Stimulated activated CD8-positive, alpha-beta memory T cell treated with anti-CD3 and anti-CD28 coated beads, Interleukin-15, amount 100 ng/mL, for 4 hours (primary cell): ENCODE measurements at regions not wholly inside any gene's neighbourhood (a gene's known extent, or its start where the extent isn't known, plus 50 kb on each side); places are given as distances from the start of the nearest gene placed in this dataset.

ENCODE experiments used
- DNase-seq, 2 donors: peaks; one replicate each; pipeline ENCODE4 v3.0.0-alpha.2; 2020; ENCODE audit warnings: low read depth in 2 of 2

DNA sequence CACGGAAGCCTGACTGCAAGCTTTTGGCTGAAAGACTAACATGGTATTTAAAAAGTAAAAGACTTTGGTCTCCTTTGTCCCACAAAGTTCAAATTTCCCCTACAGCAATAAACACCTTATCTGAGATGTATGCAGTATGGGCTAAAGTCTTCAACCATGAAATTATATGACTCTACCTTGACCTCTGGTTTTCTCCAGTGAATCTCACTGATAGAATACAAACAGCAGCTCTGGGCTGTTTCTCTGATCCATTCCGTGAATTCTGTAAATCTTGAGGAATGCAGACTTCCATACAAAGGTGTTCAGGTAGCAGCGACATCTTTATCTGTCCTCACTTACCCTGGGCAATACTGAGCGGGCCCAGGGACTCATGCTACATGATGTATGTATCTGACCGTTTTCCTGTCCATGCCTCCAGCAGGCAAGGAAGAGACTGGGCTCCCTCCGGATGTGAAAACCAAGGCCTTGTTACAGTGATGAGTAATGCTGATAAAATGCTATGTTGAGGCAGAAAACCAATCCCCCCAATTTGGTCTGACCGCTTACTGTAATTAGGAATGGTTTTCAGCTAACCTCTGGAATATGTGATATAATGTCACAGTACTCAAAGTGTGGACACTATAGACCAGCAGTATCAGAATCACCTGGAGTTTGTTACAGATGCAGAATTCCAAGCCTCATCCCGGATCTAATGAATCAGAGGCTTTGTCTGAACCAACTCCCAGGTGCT is 589.8 kb downstream of the HS3ST4 start:
- no peak for DNase-seq

DNA sequence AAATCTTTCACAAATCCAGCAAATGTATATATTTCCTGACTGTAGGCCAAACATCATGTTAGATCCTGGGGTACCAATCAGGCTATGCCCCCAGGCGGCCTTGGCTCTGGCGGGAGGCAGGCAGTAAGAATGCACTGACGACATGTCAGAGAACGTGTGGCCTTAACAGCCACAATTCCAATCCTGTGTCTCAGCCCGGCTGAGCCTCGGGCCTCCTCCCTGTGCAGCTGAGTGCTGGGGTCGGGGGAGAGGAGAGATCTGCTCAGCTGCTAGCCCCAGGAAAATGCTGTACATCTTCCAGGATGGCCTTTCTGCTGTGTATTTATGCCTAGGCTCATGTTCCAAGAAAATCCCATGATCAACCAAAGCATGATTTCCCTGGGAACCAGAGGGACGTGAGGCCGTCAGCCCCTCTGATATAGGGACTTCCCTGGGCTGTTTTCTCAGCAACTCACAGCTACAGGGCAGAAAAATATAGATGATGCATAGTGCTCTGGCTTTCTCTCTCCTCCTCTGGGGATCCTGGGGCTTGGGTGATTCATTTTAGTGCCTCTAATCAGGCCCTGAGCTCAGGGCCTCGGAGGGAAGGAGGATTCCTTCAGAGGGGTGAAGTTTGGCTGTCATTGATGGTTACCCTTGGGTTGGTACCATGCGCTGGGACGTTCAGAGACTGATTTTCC is 604.0 kb downstream of the HS3ST4 start:
- no peak for DNase-seq

DNA sequence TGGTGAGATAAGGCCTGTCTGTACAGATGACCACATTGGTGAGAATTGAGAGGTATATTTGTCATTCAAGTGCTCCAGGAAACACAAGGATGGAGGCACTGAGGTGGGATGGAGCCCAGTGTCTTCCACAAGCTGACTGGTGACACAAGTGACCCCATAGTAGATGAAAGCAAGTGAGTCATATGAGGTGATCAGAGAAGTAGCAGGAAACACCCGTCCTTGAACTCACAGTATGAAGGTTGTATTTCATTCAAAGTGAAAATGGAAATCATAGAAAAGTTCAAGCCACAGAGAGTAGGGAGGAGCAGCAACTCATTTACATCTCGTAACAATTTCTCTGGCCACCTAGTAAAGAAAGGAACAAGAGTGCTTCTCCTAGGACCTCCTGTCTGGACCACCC is 609.8 kb downstream of the HS3ST4 start:
- no peak for DNase-seq

DNA sequence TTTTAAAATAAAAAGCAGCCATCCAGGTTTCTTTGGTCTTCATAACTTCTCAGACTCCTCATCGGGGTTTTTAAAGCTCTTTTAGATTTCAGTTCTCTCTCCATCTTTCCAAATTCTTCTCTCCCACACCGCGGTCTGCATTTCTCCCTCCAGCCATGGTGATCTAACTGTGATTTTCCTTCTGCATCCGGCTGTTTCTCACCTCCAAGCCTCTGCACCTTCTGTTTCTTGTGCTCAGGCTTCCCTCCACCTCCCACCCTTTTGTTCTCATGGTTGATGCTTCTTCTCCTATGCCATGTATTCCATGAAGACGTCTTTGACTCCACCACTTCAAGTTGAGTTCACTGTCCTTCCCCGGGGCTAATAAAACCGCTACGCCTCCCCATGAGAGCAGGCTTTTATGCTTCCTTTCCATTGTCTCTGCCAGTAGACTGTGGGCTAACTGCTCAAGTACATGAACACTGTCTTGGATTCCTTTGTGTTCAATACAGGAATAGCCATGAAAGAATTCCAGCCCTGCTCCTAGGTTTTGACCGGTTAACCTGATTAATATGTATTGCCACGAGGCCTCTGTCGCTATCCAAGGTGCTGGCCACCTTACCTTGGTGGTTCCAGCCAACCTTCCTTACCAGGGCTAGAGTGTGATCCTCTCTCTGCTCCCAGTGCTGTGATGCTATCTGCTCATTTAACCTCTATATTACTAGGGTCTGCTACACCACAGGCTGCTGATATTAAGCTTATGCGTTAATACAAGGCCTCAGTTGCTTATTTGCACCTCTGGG is 625.1 kb downstream of the HS3ST4 start:
- DNase-seq = no peak

DNA sequence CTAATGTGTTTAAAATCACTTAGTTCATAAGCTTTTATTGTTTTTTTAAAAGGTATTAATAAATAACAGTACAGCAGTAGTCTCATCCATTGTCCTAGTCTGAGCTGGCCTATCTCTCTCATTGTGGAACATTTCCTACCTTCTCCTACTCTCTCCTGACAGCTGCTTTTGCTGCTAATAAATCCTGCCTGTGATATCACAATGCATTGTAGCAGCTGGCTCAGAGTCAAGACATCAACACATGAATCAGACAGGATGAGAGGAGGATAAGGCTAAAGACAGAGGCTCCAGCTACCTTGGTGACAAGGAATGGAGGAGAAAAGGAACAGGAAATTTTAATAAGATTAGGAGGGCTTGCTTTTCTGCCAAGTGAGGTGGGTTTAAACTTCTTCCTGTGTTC is 626.1 kb downstream of the HS3ST4 start:
- DNase-seq = no peak

DNA sequence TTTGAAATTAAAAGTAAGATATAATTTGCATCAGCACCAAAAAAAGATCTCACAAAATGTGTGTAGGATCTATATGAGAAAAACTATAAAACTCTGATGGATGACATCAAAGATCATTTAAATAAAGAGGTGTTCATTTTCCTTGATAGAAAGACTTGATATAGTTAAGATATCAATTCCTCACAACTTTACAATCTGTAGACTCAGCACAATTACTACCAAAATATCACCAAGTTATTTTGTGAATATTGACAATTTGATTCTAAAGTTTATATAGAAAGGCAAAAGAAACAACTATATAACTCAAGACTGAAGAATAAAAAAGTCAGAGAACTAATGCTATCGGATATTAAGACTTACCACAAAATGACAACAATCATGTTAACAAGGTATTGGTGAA is 638.9 kb downstream of the HS3ST4 start:
- no peak for DNase-seq

DNA sequence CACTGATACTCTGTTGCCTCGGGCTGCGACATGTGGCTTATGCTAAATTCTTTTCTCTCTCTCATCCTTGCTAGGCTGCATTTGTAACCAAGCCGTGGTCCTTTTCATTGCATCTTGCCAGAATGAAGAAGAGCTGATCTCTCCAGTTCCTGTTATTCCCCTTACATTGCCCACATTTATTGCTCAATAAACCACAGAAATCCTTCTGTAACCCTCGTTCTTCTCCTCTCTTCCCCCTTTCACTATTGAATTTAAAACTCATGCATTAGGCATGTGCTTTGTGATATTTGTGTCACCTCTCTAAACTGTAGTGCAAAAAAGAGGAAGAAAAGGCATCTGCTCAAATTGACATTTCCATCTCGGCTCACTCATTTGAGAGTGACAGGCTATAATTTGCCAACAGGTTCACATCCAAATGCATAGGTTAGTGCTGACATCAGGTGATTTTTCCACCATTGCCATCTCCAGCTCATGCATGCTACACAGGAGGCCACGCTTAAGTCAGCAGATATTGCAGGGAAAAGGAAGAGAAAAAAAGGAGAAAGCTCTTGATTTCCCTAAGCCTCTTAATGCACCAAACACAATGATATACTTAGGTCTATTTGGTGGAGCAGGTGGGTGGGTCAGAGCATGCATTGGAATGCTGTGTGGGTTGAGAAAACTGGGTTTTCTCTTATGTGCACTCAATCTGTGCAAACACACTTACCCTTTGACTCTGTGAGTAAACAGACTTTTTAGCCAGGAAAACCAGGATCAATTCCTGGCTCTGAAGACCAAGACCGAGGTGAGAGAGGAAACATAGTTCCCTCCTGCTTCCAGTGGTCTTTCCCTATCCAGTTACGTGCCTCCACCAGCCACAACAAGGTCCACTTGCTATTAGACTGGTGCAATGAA is 642.7 kb downstream of the HS3ST4 start:
- no peak for DNase-seq

DNA sequence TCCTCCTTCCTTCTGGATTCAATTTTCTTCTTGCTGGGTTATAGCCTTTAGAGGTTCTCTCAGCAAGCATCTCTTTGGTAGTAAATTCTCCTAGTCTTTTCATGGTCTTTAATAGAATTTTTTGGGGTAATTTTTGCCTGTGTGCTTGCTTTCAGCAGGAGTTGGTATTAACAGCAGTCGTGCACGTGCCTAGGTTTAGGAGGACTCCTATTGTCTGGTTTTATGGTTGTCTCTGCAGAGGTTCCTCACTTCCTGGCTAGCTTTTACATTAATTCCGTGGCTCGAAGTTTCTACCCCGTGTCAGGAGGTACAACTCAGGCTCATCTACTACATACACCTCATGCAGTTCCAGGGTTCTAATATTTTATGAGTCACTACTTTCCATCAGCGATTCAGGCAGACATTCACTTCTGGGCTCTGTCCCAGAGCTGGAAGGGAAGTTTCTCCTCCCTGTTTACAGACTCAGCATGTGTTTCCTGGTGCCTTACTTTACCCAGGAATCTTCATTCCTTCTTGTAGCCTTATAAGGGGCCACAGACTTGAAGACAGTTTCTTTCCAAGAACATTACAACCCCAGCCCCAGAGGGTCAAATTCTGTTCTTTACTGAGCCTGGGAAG is 643.6 kb downstream of the HS3ST4 start:
- no peak for DNase-seq

DNA sequence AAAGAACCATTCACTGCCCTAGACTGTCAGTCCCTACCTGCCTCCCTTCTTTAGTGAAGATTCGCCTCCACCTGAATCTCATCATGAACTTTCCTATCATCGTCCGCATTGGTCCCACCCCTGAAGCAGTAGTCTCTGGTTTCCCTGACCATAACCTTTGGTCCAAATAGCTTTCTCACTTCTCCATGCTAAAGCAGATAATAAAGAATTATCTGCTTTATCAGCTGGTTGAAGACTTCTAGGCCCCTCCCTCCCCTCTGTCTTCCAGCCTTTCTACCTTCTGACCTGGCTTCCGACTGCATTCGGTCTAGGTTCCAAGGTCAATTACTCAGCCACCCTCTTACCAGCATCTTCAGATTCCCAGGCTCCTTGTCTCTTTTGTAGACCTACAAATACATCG is 650.9 kb downstream of the HS3ST4 start:
- no peak for DNase-seq

DNA sequence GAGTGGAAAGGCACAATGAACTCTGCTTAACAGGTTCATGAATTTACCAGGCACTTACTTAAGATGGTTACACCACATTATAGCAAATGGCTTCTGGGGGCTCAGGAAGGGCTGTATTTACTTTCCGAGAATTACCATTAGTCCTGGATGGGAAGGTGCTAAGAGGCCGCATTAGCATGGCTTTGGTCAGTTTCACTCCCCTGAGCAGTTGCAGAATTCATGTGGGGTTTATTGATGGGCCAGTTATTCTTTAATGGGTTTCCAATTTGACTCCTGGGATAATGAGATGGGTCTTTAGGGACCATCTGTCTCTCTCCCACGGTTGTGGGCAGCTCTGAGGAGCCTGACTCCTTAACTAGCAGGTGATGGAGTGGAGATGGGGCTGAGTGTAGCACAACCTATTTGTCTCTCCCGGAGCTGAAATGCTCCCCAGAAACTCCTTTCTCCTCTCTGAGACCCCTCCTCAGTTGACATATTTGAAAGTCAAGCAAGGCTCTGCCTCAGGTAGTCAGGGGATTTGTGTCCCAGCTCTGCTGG is 652.5 kb downstream of the HS3ST4 start:
- DNase-seq = no peak

DNA sequence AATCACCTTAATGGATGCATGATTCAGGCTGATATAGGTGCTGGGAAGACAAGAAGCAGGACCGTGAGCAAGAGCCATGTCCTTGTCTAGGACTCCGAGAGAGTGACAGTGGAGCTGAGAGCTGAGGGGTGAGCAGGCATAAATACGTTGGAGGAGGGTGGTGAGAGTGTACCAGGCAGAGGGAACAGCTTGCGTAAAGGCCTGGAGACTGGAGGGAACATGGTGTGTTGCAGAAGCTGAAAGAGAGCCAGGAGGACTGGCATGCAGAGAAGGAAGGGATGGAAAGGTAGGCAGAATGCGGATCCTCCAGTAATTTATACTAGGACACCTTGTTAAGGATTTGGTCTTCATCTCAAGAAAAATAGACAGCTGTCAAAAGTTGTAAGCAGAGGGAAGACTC is 653.2 kb downstream of the HS3ST4 start:
- no peak for DNase-seq

DNA sequence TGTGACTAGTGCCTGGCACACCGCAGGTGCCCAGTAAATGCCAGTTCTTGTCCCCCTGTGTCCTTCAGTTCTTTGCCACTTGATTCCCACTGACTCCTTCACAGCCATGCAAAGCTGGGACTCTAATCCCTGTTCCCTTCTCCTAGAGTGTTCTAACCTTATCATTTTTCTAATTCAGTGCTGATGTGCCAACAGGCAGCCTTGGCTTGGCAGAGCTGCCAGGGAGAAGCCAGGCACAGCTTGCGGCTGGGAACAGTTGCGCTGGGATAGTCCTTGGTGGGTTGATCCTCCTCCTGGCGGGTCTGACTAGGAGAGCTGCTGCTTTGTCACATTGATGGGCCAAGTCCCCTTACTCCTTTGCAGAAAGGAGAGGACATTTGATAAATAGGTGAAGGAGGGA is 654.2 kb downstream of the HS3ST4 start:
- no peak for DNase-seq

DNA sequence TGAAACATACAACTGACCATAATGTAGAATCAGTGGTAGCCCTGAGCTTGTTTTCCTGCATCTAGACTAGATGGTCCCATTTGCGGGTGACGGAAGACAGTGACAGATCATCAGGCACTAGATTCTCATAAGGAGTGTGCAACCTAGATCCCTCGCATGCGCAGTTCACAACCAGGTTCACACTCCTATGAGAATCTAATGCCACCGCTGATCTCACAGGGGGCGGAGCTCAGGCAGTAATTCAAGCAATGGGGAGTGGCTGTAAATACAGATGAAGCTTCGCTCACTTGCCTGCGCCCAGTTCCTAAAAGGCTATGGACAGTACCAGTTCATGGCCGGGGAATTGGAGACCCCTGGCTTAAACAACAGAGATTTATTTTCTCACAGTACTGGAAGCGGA is 656.3 kb downstream of the HS3ST4 start:
- DNase-seq = no peak

DNA sequence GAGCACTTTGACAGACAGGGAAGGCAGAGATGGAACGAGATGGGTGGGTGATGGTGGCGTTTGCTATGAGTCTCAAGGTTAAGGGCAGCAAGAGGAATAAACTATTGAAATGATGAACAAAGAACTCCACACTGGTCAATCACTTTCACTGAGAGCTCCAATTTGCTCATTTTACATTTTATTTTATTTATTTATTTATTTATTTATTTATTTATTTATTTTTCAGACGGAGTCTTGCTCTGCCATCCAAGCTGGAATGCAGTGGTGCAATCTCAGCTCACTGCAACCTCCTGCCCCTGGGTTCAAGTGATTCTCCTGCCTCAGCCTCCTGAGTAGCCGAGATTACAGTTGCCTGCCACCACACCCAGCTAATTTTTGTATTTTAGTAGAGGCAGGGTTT is 669.1 kb downstream of the HS3ST4 start:
- DNase-seq = no peak

DNA sequence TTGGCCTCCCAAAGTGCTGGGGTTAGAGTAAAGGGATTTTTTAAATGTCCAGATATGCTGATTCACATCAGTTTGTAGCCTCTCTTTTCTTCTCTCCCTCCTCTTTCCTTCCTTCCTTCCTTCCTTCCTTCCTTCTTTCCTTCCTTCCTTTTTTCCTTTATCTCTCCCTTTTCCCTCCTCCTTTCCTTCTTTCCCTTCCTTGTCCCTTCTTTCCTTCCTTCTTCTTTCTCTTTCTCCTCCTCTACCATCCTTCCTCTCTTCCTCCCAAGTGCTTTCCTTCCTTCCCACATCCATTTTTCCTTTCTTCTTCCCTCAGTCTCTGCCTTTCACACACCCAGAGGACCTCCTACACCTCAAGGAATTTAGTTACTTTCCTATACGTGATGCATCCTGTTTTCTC is 671.8 kb downstream of the HS3ST4 start:
- no peak for DNase-seq

DNA sequence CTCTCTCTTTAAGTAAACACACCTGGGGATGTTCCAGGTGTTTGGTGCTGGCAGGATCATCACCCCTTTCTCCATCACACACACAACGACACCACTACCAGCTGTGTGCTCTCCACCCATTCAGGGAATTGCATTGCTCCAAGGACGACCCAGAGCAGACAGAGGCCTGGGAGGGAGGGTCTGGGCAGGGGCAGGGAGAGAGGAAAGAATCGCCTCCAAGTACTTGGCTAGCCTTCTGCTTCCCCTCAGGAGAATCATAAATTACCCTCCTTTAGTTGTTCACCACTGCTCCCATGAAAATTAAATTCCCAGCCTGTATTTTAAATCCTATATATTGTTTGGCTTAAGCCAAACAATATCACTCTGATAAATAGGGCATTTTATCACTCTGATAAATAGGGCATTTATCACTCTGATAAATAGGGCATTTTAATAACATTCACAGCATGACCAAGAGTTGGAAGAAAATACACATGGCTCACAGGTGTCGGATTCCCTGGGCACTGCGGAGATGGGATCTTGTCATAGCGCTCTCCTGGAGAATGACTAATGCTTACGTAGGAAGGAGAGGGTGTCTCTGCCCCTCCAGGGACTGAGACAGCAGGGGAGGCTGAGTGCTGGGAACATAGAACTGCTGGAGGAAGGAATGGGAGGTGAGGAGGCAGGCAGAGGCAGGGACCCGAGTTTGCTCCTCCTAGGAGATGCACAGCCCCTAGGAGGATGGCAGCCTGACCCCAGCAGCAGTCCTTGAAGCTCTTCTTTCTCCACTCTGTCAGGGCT is 673.6 kb downstream of the HS3ST4 start:
- no peak for DNase-seq

DNA sequence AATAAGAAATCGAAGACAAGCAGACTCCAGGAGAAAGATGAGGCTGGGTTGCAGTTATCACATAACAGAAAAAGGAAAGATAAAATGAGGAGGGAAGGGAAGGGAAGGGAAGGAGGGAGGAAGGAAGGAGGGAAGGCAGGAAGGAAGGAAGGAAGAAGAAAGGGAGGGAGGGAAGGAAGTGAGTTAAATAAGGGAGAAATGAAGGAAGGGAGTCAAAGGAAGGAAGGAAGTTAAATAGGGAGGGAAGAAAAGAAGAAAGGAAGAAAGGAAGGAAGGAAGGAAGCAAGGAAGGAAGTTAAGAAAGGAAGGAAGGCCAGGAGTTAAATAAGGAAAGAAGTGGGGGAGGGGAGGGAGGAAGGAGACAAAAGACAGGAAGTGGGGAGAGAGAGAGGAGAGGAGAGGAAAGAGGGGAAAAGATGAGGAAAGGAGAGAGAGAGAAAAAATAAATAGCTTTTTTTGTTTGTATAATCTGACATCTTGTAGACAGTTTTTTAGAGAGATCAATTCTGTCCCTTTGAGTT is 679.6 kb downstream of the HS3ST4 start:
- DNase-seq = no peak

DNA sequence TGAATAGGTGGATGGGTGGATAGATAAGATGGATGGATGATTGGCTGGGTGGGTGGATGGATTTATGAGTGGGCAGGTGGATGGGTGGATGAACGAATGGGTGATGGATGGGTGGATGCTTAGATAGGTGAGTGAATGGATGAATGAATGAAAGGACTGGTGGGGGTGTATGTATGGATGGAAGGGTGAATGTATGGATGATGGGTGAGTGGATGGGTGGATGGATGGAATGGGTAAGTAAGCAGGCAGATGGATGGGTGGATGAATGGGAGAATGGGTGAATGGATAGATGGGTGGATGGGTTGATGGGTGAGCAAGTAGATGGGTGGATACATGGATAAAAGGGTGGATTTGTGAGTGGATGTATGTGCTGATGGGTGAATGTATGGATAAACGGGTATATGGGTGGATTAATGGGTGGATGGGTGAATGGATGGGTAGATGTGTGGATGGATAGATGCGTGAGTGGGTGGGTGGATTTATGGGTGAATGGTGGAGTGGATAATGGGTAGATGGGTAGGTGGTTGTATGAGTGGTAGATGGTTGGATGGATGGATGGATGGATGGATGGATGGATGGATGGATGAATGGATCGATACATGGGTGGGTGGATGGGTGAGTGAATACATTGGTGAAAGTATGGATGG is 682.6 kb downstream of the HS3ST4 start:
- no peak for DNase-seq

DNA sequence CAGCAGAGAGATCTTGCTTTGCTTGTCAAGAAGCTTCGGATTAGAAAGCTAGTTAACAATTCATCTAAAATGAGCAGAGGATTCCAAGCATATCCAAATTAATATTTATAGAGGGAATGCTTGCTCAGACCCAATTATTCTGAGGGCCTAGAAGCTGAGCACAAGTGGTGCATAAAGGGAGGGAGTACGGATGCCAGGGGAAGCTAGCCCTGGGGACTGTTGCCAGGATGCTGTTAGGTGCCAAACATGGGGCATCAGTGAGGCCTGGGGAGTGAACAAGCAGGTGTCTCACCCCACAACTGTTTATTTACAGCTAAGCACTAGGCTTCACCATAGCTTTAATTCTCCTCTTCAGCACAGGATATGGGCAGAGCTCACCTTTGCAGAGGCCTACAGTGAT is 684.1 kb upstream of the C16orf82 start:
- DNase-seq = no peak

DNA sequence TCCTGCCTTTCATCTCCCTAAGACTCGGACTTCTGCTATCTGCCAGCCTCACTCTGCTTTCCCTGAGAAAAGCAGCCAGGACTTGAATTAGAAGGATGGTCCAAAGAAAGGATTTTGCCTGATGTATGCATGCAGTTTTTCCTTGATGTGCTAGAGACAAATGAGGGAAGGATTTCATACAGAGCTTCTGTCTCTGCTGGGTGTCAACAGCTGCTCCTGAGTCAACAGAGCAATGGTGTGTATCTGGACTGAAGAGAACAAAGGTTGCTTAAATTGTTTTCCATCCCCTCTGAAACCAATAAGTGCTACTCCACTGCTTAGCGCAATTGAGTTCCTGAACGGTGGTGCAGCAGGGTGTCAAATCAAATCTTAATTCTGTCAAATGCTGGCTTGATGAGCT is 680.6 kb upstream of the C16orf82 start:
- DNase-seq = no peak
